WTC11 (cell line): ENCODE measurements at regions not wholly inside any gene's neighbourhood (a gene's known extent, or its start where the extent isn't known, plus 50 kb on each side); places are given as distances from the start of the nearest gene placed in this dataset.

Experiments used
- ATAC-seq: fragments of 200-7000 bp; cut with Tn5 transposase; 2 replicates; pipeline ENCODE4 v1.10.0; 2021; ENCODE audit warnings: mild to moderate bottlenecking, moderate library complexity
- CTCF ChIA-PET: fragments of 300-600 bp; sonication (Branson Sonifier 250); formaldehyde crosslinking; loops from one replicate; lab custom pipeline; 2021; ENCODE audit warnings: antibody characterized with exemption; lab: Charles Lee
- POLR2A ChIA-PET: fragments of 350-600 bp; sonication (Branson Sonifier 250); formaldehyde crosslinking; loops from one replicate; lab custom pipeline; 2021; ENCODE audit warnings: antibody characterized with exemption; lab: Charles Lee
- DNase-seq: peaks from one replicate; pipeline ENCODE4 v3.0.0; 2021; ENCODE audit warnings: low spot score
- H3K27ac Mint-ChIP-seq: 2 replicates; pipeline ENCODE4 v1.8.0; 2021; ENCODE audit warnings: mixed read lengths
- H3K27me3 Mint-ChIP-seq: 2 replicates; pipeline ENCODE4 v1.8.0; 2021; ENCODE audit warnings: low read depth, mild to moderate bottlenecking, moderate library complexity, mixed read lengths
- H3K36me3 Mint-ChIP-seq: 2 replicates; pipeline ENCODE4 v1.8.0; 2021; ENCODE audit warnings: mixed read lengths
- H3K4me1 Mint-ChIP-seq: 2 replicates; pipeline ENCODE4 v1.8.0; 2022; ENCODE audit warnings: mixed read lengths
- H3K4me3 Mint-ChIP-seq: 2 replicates; pipeline ENCODE4 v1.8.0; 2021; ENCODE audit warnings: mild to moderate bottlenecking, moderate library complexity, mixed read lengths
- H3K9me3 Mint-ChIP-seq: 2 replicates; pipeline ENCODE4 v1.8.0; 2021; ENCODE audit warnings: mixed read lengths
- CBFB ChIP-seq: sonication (generic); formaldehyde crosslinking; IDR thresholded peaks from 2 replicates; pipeline ENCODE4 v1.8.1; 2022; ENCODE audit warnings: mild to moderate bottlenecking, low read depth, missing genetic modification reagents
- CREB1 ChIP-seq: sonication (generic); formaldehyde crosslinking; IDR thresholded peaks from 2 replicates; pipeline ENCODE4 v1.8.0; 2023; ENCODE audit warnings: mild to moderate bottlenecking, missing genetic modification reagents
- E2F5 ChIP-seq: sonication (generic); formaldehyde crosslinking; IDR thresholded peaks from 2 replicates; pipeline ENCODE4 v1.8.1; 2022; ENCODE audit warnings: mild to moderate bottlenecking, moderate library complexity, missing genetic modification reagents
- ERG ChIP-seq: fragments of 250-450 bp; sonication (Bioruptor Pico); IDR thresholded peaks from 2 replicates; pipeline ENCODE4 v1.8.0; 2021; ENCODE audit warnings: mild to moderate bottlenecking
- FOXK1 ChIP-seq: sonication (generic); formaldehyde crosslinking; IDR thresholded peaks from 2 replicates; pipeline ENCODE4 v1.8.0; 2022; ENCODE audit warnings: mild to moderate bottlenecking, moderate library complexity, missing genetic modification reagents
- HMGXB4 ChIP-seq: sonication (generic); formaldehyde crosslinking; IDR thresholded peaks from 2 replicates; pipeline ENCODE4 v1.8.1; 2023; ENCODE audit warnings: mild to moderate bottlenecking, moderate library complexity, missing genetic modification reagents
- IRF2 ChIP-seq: sonication (generic); formaldehyde crosslinking; IDR thresholded peaks from 2 replicates; pipeline ENCODE4 v1.8.0; 2022; ENCODE audit warnings: low read depth, missing genetic modification reagents, borderline replicate concordance
- NR1H2 ChIP-seq: sonication (generic); formaldehyde crosslinking; IDR thresholded peaks from 2 replicates; pipeline ENCODE4 v1.9.0; 2021; ENCODE audit warnings: mild to moderate bottlenecking, moderate library complexity, missing genetic modification reagents
- NR2C2 ChIP-seq: sonication (generic); formaldehyde crosslinking; IDR thresholded peaks from 2 replicates; pipeline ENCODE4 v1.8.0; 2022; ENCODE audit warnings: mild to moderate bottlenecking, missing genetic modification reagents
- PREB ChIP-seq: sonication (generic); formaldehyde crosslinking; IDR thresholded peaks from 2 replicates; pipeline ENCODE4 v1.8.1; 2022; ENCODE audit warnings: mild to moderate bottlenecking, missing genetic modification reagents, moderate library complexity, borderline replicate concordance
- PRRX2 ChIP-seq: fragments of 250-450 bp; sonication (Bioruptor Pico); IDR thresholded peaks from 2 replicates; pipeline ENCODE4 v1.8.0; 2021; ENCODE audit warnings: mild to moderate bottlenecking
- SOX15 ChIP-seq: fragments of 250-450 bp; sonication (Bioruptor Pico); IDR thresholded peaks from 2 replicates; pipeline ENCODE4 v1.9.0; 2021; ENCODE audit warnings: mild to moderate bottlenecking
- TEAD1 ChIP-seq: sonication (generic); formaldehyde crosslinking; IDR thresholded peaks from 2 replicates; pipeline ENCODE4 v1.8.0; 2022; ENCODE audit warnings: mild to moderate bottlenecking, missing genetic modification reagents
- TEAD4 ChIP-seq: sonication (generic); formaldehyde crosslinking; IDR thresholded peaks from 2 replicates; pipeline ENCODE4 v1.8.0; 2022; ENCODE audit warnings: mild to moderate bottlenecking, missing genetic modification reagents
- TP53 ChIP-seq: sonication (generic); formaldehyde crosslinking; IDR thresholded peaks from 2 replicates; pipeline ENCODE4 v1.8.1; 2023; ENCODE audit warnings: mild to moderate bottlenecking, missing genetic modification reagents
- ZNF138 ChIP-seq: sonication (generic); formaldehyde crosslinking; conservative IDR thresholded peaks from 2 replicates; pipeline ENCODE4 v1.8.1; 2022; ENCODE audit warnings: mild to moderate bottlenecking, moderate library complexity, missing genetic modification reagents
- ZNF219 ChIP-seq: sonication (generic); formaldehyde crosslinking; IDR thresholded peaks from 2 replicates; pipeline ENCODE4 v1.8.0; 2023; ENCODE audit warnings: missing genetic modification reagents, mild to moderate bottlenecking, borderline replicate concordance
- ZNF317 ChIP-seq: sonication (generic); formaldehyde crosslinking; IDR thresholded peaks from 2 replicates; pipeline ENCODE4 v1.8.1; 2023; ENCODE audit warnings: low read depth, mild to moderate bottlenecking, moderate library complexity, missing genetic modification reagents, borderline replicate concordance
- ZNF423 ChIP-seq: fragments of 250-450 bp; sonication (Bioruptor Pico); IDR thresholded peaks from 2 replicates; pipeline ENCODE4 v2.1.2; 2022; ENCODE audit warnings: mild to moderate bottlenecking, moderate library complexity

GRCh38 chr20:60632391-60633262 is 619.4 kb upstream of the CDH4 start:
- Mint-ChIP-seq H3K4me1 (no peaks in the 10 kb centered on the region; the same call in 1 of the 2 replicates), H3K27me3 (peaks cover 52% of the 10 kb centered on the region), H3K9me3 (peaks cover 25% of the 10 kb centered on the region), H3K4me3 (no peak overlapping the region), H3K36me3 (peaks cover 15% of the 10 kb centered on the region), H3K27ac (no peak overlapping the region)
- ATAC-seq (no peak), DNase-seq (no peak)
- TF ChIP-seq SOX15 (no peak), ZNF219 (CRISPR knock-in tag) (no peak), TEAD4 (CRISPR knock-in tag) (no peak), ERG (CRISPR knock-in tag) (no peak), CREB1 (CRISPR knock-in tag) (no peak), PRRX2 (CRISPR knock-in tag) (no peak), PREB (CRISPR knock-in tag) (no peak), CBFB (CRISPR knock-in tag) (no peak), ZNF423 (CRISPR knock-in tag) (no peak), HMGXB4 (no peak), TP53 (CRISPR knock-in tag) (no peak), E2F5 (CRISPR knock-in tag) (no peak), ZNF317 (CRISPR knock-in tag) (no peak)
- POLR2A ChIA-PET, result interaction anchor here (0.6 kb wide), 1 partner anchor 73 kb away, joined by 4 read pairs; no protein-coding TSS in a partner anchor
- CTCF ChIA-PET, result no interaction called here

- DNase-seq (no peak), ATAC-seq (no peak)
- Mint-ChIP-seq H3K9me3 (peaks cover 26% of the 10 kb centered on the region), H3K4me1 (no peaks in the 10 kb centered on the region), H3K27ac (no peak overlapping the region), H3K4me3 (no peak overlapping the region), H3K36me3 (peaks cover 11% of the 10 kb centered on the region), H3K27me3 (peaks cover 51% of the 10 kb centered on the region)
- ChIA-PET POLR2A (no interaction called here), CTCF (no interaction called here)
- TF ChIP-seq TEAD1 (CRISPR knock-in tag), result no peak
- no peak for TF ChIP-seq IRF2 (CRISPR knock-in tag)
- no peak for TF ChIP-seq ZNF138 (CRISPR knock-in tag)
- TF ChIP-seq CREB1 (CRISPR knock-in tag), result no peak
- TF ChIP-seq NR2C2 (CRISPR knock-in tag), result no peak
- TF ChIP-seq NR1H2 (CRISPR knock-in tag), result no peak
- no peak for TF ChIP-seq FOXK1 (CRISPR knock-in tag)
Observed at GRCh38 chr20:60634491-60635172, 617.4 kb upstream of the CDH4 start.
